Rectal smooth muscle tissue (tissue), 1 donor: ENCODE measurements at regions not wholly inside any gene's neighbourhood (a gene's known extent, or its start where the extent isn't known, plus 50 kb on each side); places are given as distances from the start of the nearest gene placed in this dataset.

Experiments used
- H3K27ac ChIP-seq: one replicate; pipeline ENCODE4 v1.7.0; 2013; ENCODE audit warnings: low read depth, low read length, inconsistent platforms
- H3K27me3 ChIP-seq: one replicate; pipeline ENCODE4 v1.7.0; 2013; ENCODE audit warnings: low read length; ENCODE audit not compliant: control insufficient read depth, insufficient read depth
- H3K36me3 ChIP-seq: one replicate; pipeline ENCODE4 v1.7.0; 2013; ENCODE audit warnings: low read length; ENCODE audit not compliant: control insufficient read depth, insufficient read depth
- H3K4me1 ChIP-seq: one replicate; pipeline ENCODE4 v1.7.0; 2013; ENCODE audit warnings: low read length; ENCODE audit not compliant: control insufficient read depth, insufficient read depth
- H3K4me3 ChIP-seq: one replicate; pipeline ENCODE4 v1.7.0; 2013; ENCODE audit warnings: low read length
- H3K9ac ChIP-seq: one replicate; pipeline ENCODE4 v1.7.0; 2013; ENCODE audit warnings: low read length

GRCh38 chr3:18295171-18295920 lies 129.8 kb downstream of the SATB1 start:
- Histone ChIP-seq H3K27me3 (no peaks in the 10 kb centered on the region), H3K9ac (no peak overlapping the region), H3K4me3 (no peak overlapping the region), H3K27ac (no peak overlapping the region), H3K4me1 (no peaks in the 10 kb centered on the region), H3K36me3 (no peaks in the 10 kb centered on the region)

- no peak overlapping the region for H3K27ac ChIP-seq
- no peaks in the 10 kb centered on the region for H3K27me3 ChIP-seq
- no peak overlapping the region for H3K9ac ChIP-seq
- no peaks in the 10 kb centered on the region for H3K4me1 ChIP-seq
- no peak overlapping the region for H3K4me3 ChIP-seq
- no peaks in the 10 kb centered on the region for H3K36me3 ChIP-seq
Observed at GRCh38 chr3:18290157-18290556, 135.0 kb downstream of the SATB1 start.

GRCh38 chr3:18288243-18288642 lies 136.9 kb downstream of the SATB1 start:
- no peaks in the 10 kb centered on the region for H3K4me1 ChIP-seq
- H3K4me3 ChIP-seq, result no peak overlapping the region
- no peak overlapping the region for H3K9ac ChIP-seq
- no peaks in the 10 kb centered on the region for H3K36me3 ChIP-seq
- no peaks in the 10 kb centered on the region for H3K27me3 ChIP-seq
- no peak overlapping the region for H3K27ac ChIP-seq

GRCh38 chr3:18284716-18285115 lies 140.4 kb downstream of the SATB1 start:
- H3K4me3 ChIP-seq, result no peak overlapping the region
- H3K9ac ChIP-seq, result no peak overlapping the region
- no peaks in the 10 kb centered on the region for H3K4me1 ChIP-seq
- H3K36me3 ChIP-seq, result no peaks in the 10 kb centered on the region
- no peak overlapping the region for H3K27ac ChIP-seq
- no peaks in the 10 kb centered on the region for H3K27me3 ChIP-seq

GRCh38 chr3:18283680-18284079 lies 141.5 kb downstream of the SATB1 start:
- no peaks in the 10 kb centered on the region for H3K27me3 ChIP-seq
- no peaks in the 10 kb centered on the region for H3K4me1 ChIP-seq

GRCh38 chr3:18282507-18282906 lies 142.6 kb downstream of the SATB1 start:
- Histone ChIP-seq H3K27ac (no peak overlapping the region), H3K36me3 (no peaks in the 10 kb centered on the region), H3K4me3 (no peak overlapping the region), H3K9ac (no peak overlapping the region), H3K27me3 (no peaks in the 10 kb centered on the region), H3K4me1 (no peaks in the 10 kb centered on the region)

More at GRCh38 chr3:18283680-18284079, 141.5 kb downstream of the SATB1 start:
- Histone ChIP-seq H3K4me3 (no peak overlapping the region), H3K36me3 (no peaks in the 10 kb centered on the region), H3K9ac (no peak overlapping the region), H3K27ac (no peak overlapping the region)

GRCh38 chr3:18279226-18279737 lies 145.9 kb downstream of the SATB1 start:
- Histone ChIP-seq H3K27ac (no peak overlapping the region), H3K4me1 (no peaks in the 10 kb centered on the region), H3K36me3 (no peaks in the 10 kb centered on the region)

GRCh38 chr3:18264853-18265252 lies 160.3 kb downstream of the SATB1 start:
- no peaks in the 10 kb centered on the region for H3K27me3 ChIP-seq
- no peaks in the 10 kb centered on the region for H3K36me3 ChIP-seq
- no peak overlapping the region for H3K27ac ChIP-seq
- H3K4me3 ChIP-seq, result no peak overlapping the region
- no peak overlapping the region for H3K9ac ChIP-seq
- H3K4me1 ChIP-seq, result peaks cover 4% of the 10 kb centered on the region

More at GRCh38 chr3:18279226-18279737, 145.9 kb downstream of the SATB1 start:
- Histone ChIP-seq H3K4me3 (no peak overlapping the region), H3K27me3 (no peaks in the 10 kb centered on the region), H3K9ac (no peak overlapping the region)

- H3K4me1 ChIP-seq, result peaks cover 4% of the 10 kb centered on the region
- no peaks in the 10 kb centered on the region for H3K27me3 ChIP-seq
- H3K4me3 ChIP-seq, result no peak overlapping the region
- H3K9ac ChIP-seq, result no peak overlapping the region
- no peaks in the 10 kb centered on the region for H3K36me3 ChIP-seq
- H3K27ac ChIP-seq, result no peak overlapping the region
Observed at GRCh38 chr3:18264361-18264760, 160.8 kb downstream of the SATB1 start.

- H3K27me3 ChIP-seq, result no peaks in the 10 kb centered on the region
- no peaks in the 10 kb centered on the region for H3K36me3 ChIP-seq
- H3K4me1 ChIP-seq, result no peaks in the 10 kb centered on the region
- H3K4me3 ChIP-seq, result no peak overlapping the region
- H3K9ac ChIP-seq, result no peak overlapping the region
- no peak overlapping the region for H3K27ac ChIP-seq
Observed at GRCh38 chr3:18258492-18258891, 166.6 kb downstream of the SATB1 start.

- Histone ChIP-seq H3K4me1 (no peaks in the 10 kb centered on the region), H3K27me3 (no peaks in the 10 kb centered on the region), H3K36me3 (no peaks in the 10 kb centered on the region)
Observed at GRCh38 chr3:18252578-18252977, 172.6 kb downstream of the SATB1 start.

GRCh38 chr3:18250991-18251390 lies 174.1 kb downstream of the SATB1 start:
- Histone ChIP-seq H3K4me1 (no peaks in the 10 kb centered on the region), H3K27me3 (no peaks in the 10 kb centered on the region), H3K27ac (no peak overlapping the region), H3K4me3 (no peak overlapping the region), H3K36me3 (no peaks in the 10 kb centered on the region), H3K9ac (no peak overlapping the region)

More at GRCh38 chr3:18252578-18252977, 172.6 kb downstream of the SATB1 start:
- Histone ChIP-seq H3K4me3 (no peak overlapping the region), H3K9ac (no peak overlapping the region), H3K27ac (no peak overlapping the region)

GRCh38 chr3:18249126-18249525 lies 176.0 kb downstream of the SATB1 start:
- H3K36me3 ChIP-seq, result no peaks in the 10 kb centered on the region
- H3K4me1 ChIP-seq, result no peaks in the 10 kb centered on the region
- H3K27me3 ChIP-seq, result no peaks in the 10 kb centered on the region
- no peak overlapping the region for H3K4me3 ChIP-seq
- no peak overlapping the region for H3K27ac ChIP-seq
- H3K9ac ChIP-seq, result no peak overlapping the region
